ENCODE measurements at regions not wholly inside any gene's neighbourhood (a gene's known extent, or its start where the extent isn't known, plus 50 kb on each side); places are given as distances from the start of the nearest gene placed in this dataset.

- intact Hi-C loops (cut with micrococcal nuclease): no loop called here
Measured at GRCh38 chr7:21214657-21215056, 213.2 kb upstream of the SP4 start.

- intact Hi-C loops (cut with micrococcal nuclease): no loop called here
Measured at GRCh38 chr7:21215307-21215706, 212.6 kb upstream of the SP4 start.

- intact Hi-C loops (cut with micrococcal nuclease): no loop called here
Measured at GRCh38 chr7:21217365-21217764, 210.5 kb upstream of the SP4 start.

- intact Hi-C loops (cut with micrococcal nuclease): no loop called here
Measured at GRCh38 chr7:21218155-21218554, 209.7 kb upstream of the SP4 start.

GRCh38 chr7:21221130-21221529 lies 206.8 kb upstream of the SP4 start:
- intact Hi-C loops (cut with micrococcal nuclease): no loop called here

- intact Hi-C loops (cut with micrococcal nuclease): no loop called here
Measured at GRCh38 chr7:21238400-21239116, 189.3 kb upstream of the SP4 start.

- intact Hi-C loops (cut with micrococcal nuclease): no loop called here
Measured at GRCh38 chr7:21243265-21243664, 184.6 kb upstream of the SP4 start.

GRCh38 chr7:21251151-21251800 lies 176.6 kb upstream of the SP4 start:
- intact Hi-C loops (cut with micrococcal nuclease): loop anchor here (5.0 to 10.0 kb wide), 3 partner anchors 454 to 1546 kb away; partner anchors contain the start of gene POLR1F

GRCh38 chr7:21253740-21254687 lies 173.9 kb upstream of the SP4 start:
- intact Hi-C loops (cut with micrococcal nuclease): loop anchor here (1.0 to 10.0 kb wide), 7 partner anchors 159 to 1549 kb away; partner anchors contain the start of genes DNAH11 and POLR1F

GRCh38 chr7:21256310-21256877 lies 171.5 kb upstream of the SP4 start:
- intact Hi-C loops (cut with micrococcal nuclease): loop anchor here (1.0 to 10.0 kb wide), 9 partner anchors 96 to 1552 kb away; partner anchors contain the start of genes POLR1F and SP4

GRCh38 chr7:21260939-21261338 lies 166.9 kb upstream of the SP4 start:
- intact Hi-C loops (cut with micrococcal nuclease): loop anchor here (1.0 to 2.0 kb wide), 2 partner anchors 78 to 167 kb away; partner anchors contain the start of gene SP4

GRCh38 chr7:21261627-21262594 lies 166.0 kb upstream of the SP4 start:
- intact Hi-C loops (cut with micrococcal nuclease): loop anchor here (1.0 to 2.0 kb wide), 2 partner anchors 77 to 166 kb away; partner anchors contain the start of gene SP4

GRCh38 chr7:21269021-21269420 lies 158.9 kb upstream of the SP4 start:
- intact Hi-C loops (cut with micrococcal nuclease): no loop called here

GRCh38 chr7:21276471-21277035 lies 151.3 kb upstream of the SP4 start:
- intact Hi-C loops (cut with micrococcal nuclease): no loop called here

GRCh38 chr7:21278944-21279343 lies 148.9 kb upstream of the SP4 start:
- intact Hi-C loops (cut with micrococcal nuclease): no loop called here

- intact Hi-C loops (cut with micrococcal nuclease): no loop called here
Measured at GRCh38 chr7:21281193-21281592, 146.7 kb upstream of the SP4 start.

- intact Hi-C loops (cut with micrococcal nuclease): no loop called here
Measured at GRCh38 chr7:21293771-21294170, 134.1 kb upstream of the SP4 start.

GRCh38 chr7:21299766-21300165 lies 128.1 kb upstream of the SP4 start:
- intact Hi-C loops (cut with micrococcal nuclease): no loop called here

- intact Hi-C loops (cut with micrococcal nuclease): no loop called here
Measured at GRCh38 chr7:21300692-21301091, 127.2 kb upstream of the SP4 start.
